ENCODE measurements at regions not wholly inside any gene's neighbourhood (a gene's known extent, or its start where the extent isn't known, plus 50 kb on each side); places are given as distances from the start of the nearest gene placed in this dataset.

- DNase-seq (ENCODE audit: low read depth in 2 of 2), result no peak
Measured at GRCh38 chr21:19830446-19830845, 1167.8 kb upstream of the NCAM2 start.

- DNase-seq (ENCODE audit: low read depth in 2 of 2), result no peak
Measured at GRCh38 chr21:19832551-19832950, 1165.7 kb upstream of the NCAM2 start.

GRCh38 chr21:19833082-19833481, 1165.1 kb upstream of the NCAM2 start:
- no peak for DNase-seq (ENCODE audit: low read depth in 2 of 2)

GRCh38 chr21:19842601-19843000, 1155.6 kb upstream of the NCAM2 start:
- no peak for DNase-seq (ENCODE audit: low read depth in 2 of 2)

GRCh38 chr21:19844334-19844733, 1153.9 kb upstream of the NCAM2 start:
- no peak for DNase-seq (ENCODE audit: low read depth in 2 of 2)

GRCh38 chr21:19850157-19850556, 1148.1 kb upstream of the NCAM2 start:
- no peak for DNase-seq (ENCODE audit: low read depth in 2 of 2)

- no peak for DNase-seq (ENCODE audit: low read depth in 2 of 2)
Measured at GRCh38 chr21:19853061-19853460, 1145.1 kb upstream of the NCAM2 start.

- no peak for DNase-seq (ENCODE audit: low read depth in 2 of 2)
Measured at GRCh38 chr21:19853709-19854575, 1144.3 kb upstream of the NCAM2 start.

- no peak for DNase-seq (ENCODE audit: low read depth in 2 of 2)
Measured at GRCh38 chr21:19855522-19855921, 1142.7 kb upstream of the NCAM2 start.

- DNase-seq (ENCODE audit: low read depth in 2 of 2), result no peak
Measured at GRCh38 chr21:19864476-19864875, 1133.7 kb upstream of the NCAM2 start.

- no peak for DNase-seq (ENCODE audit: low read depth in 2 of 2)
Measured at GRCh38 chr21:19870682-19871081, 1127.5 kb upstream of the NCAM2 start.

GRCh38 chr21:19874521-19874920, 1123.7 kb upstream of the NCAM2 start:
- DNase-seq (ENCODE audit: low read depth in 2 of 2), result no peak

GRCh38 chr21:19878133-19878532, 1120.1 kb upstream of the NCAM2 start:
- no peak for DNase-seq (ENCODE audit: low read depth in 2 of 2)

GRCh38 chr21:19899645-19900044, 1098.6 kb upstream of the NCAM2 start:
- DNase-seq (ENCODE audit: low read depth in 2 of 2), result no peak

GRCh38 chr21:19900149-19900548, 1098.1 kb upstream of the NCAM2 start:
- DNase-seq (ENCODE audit: low read depth in 2 of 2), result no peak

GRCh38 chr21:19908390-19908789, 1089.8 kb upstream of the NCAM2 start:
- DNase-seq (ENCODE audit: low read depth in 2 of 2), result no peak

- no peak for DNase-seq (ENCODE audit: low read depth in 2 of 2)
Measured at GRCh38 chr21:19914028-19914427, 1084.2 kb upstream of the NCAM2 start.

- no peak for DNase-seq (ENCODE audit: low read depth in 2 of 2)
Measured at GRCh38 chr21:19921211-19921610, 1077.0 kb upstream of the NCAM2 start.

- no peak for DNase-seq (ENCODE audit: low read depth in 2 of 2)
Measured at GRCh38 chr21:19922122-19922521, 1076.1 kb upstream of the NCAM2 start.

GRCh38 chr21:19935467-19935866, 1062.7 kb upstream of the NCAM2 start:
- DNase-seq (ENCODE audit: low read depth in 2 of 2), result no peak

GRCh38 chr21:19937619-19938018, 1060.6 kb upstream of the NCAM2 start:
- DNase-seq (ENCODE audit: low read depth in 2 of 2), result no peak

GRCh38 chr21:19941626-19942025, 1056.6 kb upstream of the NCAM2 start:
- no peak for DNase-seq (ENCODE audit: low read depth in 2 of 2)

GRCh38 chr21:19950347-19950746, 1047.9 kb upstream of the NCAM2 start:
- no peak for DNase-seq (ENCODE audit: low read depth in 2 of 2)

- no peak for DNase-seq (ENCODE audit: low read depth in 2 of 2)
Measured at GRCh38 chr21:19969156-19969555, 1029.1 kb upstream of the NCAM2 start.
